Right lobe of liver (tissue), 4 donors: ENCODE measurements at regions not wholly inside any gene's neighbourhood (a gene's known extent, or its start where the extent isn't known, plus 50 kb on each side); places are given as distances from the start of the nearest gene placed in this dataset.

Experiments used
- POLR2A ChIP-seq: fragments of 450-650 bp; IDR thresholded peaks from one replicate; pipeline ENCODE4 v1.6.1; 2017; ENCODE audit warnings: antibody characterized with exemption, mild to moderate bottlenecking
- TF ChIP-seq, protein P1 (sequence below), 4 donors: fragments of 200-600 bp in 3 of 4; fragments of 450-650 bp in 1 of 4; IDR thresholded peaks; one replicate each; pipeline versions ENCODE4 v1.5.1 to v1.8.0; 2016 to 2022; ENCODE audit warnings: antibody characterized with exemption in 4 of 4, mild to moderate bottlenecking in 2 of 4
- donor health status: DM: no; HTN: no; CAD: no.
- donor health status: DM: no; HTN: no; CAD: no.
- donor health status: DM: no; HTN: yes; CAD: no.

DNA sequence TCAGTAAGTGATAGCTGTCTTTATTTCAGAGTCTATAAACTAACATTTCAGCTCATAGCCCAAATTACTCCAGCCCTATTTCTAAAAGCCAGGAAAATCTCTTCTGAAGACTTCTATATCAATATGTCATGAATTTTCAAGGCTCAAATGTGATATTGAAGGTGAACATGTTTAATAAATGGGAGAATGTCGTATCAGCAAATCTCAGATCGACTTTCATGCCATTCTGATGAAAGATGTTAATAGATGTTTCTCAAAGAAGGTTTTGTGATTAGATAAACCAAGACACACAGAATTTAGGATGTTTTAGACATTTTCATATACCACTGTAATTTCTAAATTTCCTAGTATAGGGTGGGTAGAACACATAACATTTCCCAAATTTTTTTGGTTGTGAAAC lies 380.6 kb downstream of the ARL4A start:
- TF ChIP-seq, protein P1, sequence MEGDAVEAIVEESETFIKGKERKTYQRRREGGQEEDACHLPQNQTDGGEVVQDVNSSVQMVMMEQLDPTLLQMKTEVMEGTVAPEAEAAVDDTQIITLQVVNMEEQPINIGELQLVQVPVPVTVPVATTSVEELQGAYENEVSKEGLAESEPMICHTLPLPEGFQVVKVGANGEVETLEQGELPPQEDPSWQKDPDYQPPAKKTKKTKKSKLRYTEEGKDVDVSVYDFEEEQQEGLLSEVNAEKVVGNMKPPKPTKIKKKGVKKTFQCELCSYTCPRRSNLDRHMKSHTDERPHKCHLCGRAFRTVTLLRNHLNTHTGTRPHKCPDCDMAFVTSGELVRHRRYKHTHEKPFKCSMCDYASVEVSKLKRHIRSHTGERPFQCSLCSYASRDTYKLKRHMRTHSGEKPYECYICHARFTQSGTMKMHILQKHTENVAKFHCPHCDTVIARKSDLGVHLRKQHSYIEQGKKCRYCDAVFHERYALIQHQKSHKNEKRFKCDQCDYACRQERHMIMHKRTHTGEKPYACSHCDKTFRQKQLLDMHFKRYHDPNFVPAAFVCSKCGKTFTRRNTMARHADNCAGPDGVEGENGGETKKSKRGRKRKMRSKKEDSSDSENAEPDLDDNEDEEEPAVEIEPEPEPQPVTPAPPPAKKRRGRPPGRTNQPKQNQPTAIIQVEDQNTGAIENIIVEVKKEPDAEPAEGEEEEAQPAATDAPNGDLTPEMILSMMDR (IDR thresholded peaks at IDR 0.05) = no peak
- no peak for TF ChIP-seq POLR2A
